ENCODE measurements at regions not wholly inside any gene's neighbourhood (a gene's known extent, or its start where the extent isn't known, plus 50 kb on each side); places are given as distances from the start of the nearest gene placed in this dataset.

GRCh38 chr6:4401408-4402368 is 266.3 kb upstream of the ECI2 start:
- DNase-seq = no peak

GRCh38 chr6:4399656-4400055 is 264.3 kb upstream of the ECI2 start:
- DNase-seq = no peak

- DNase-seq = no peak
Measured at GRCh38 chr6:4398791-4399190, 263.4 kb upstream of the ECI2 start.

- no peak for DNase-seq
Measured at GRCh38 chr6:4397307-4397706, 261.9 kb upstream of the ECI2 start.

- no peak for DNase-seq
Measured at GRCh38 chr6:4396044-4396443, 260.7 kb upstream of the ECI2 start.

GRCh38 chr6:4395386-4395785 is 260.0 kb upstream of the ECI2 start:
- no peak for DNase-seq

GRCh38 chr6:4394786-4395185 is 259.4 kb upstream of the ECI2 start:
- no peak for DNase-seq

GRCh38 chr6:4388675-4389074 is 253.3 kb upstream of the ECI2 start:
- no peak for DNase-seq

- DNase-seq = no peak
Measured at GRCh38 chr6:4384656-4385055, 249.3 kb upstream of the ECI2 start.

GRCh38 chr6:4383910-4384638 is 248.7 kb upstream of the ECI2 start:
- no peak for DNase-seq

- DNase-seq = no peak
Measured at GRCh38 chr6:4382362-4382853, 247.0 kb upstream of the ECI2 start.

- no peak for DNase-seq
Measured at GRCh38 chr6:4381381-4381780, 246.0 kb upstream of the ECI2 start.

- no peak for DNase-seq
Measured at GRCh38 chr6:4380881-4381281, 245.5 kb upstream of the ECI2 start.

GRCh38 chr6:4379958-4380357 is 244.6 kb upstream of the ECI2 start:
- DNase-seq = no peak

- no peak for DNase-seq
Measured at GRCh38 chr6:4378319-4378996, 243.1 kb upstream of the ECI2 start.

GRCh38 chr6:4377603-4378002 is 242.2 kb upstream of the ECI2 start:
- DNase-seq = no peak

- no peak for DNase-seq
Measured at GRCh38 chr6:4374216-4374615, 238.8 kb upstream of the ECI2 start.

GRCh38 chr6:4372866-4373265 is 237.5 kb upstream of the ECI2 start:
- no peak for DNase-seq

- no peak for DNase-seq
Measured at GRCh38 chr6:4371207-4371921, 236.0 kb upstream of the ECI2 start.

GRCh38 chr6:4370066-4370465 is 234.7 kb upstream of the ECI2 start:
- DNase-seq = no peak

GRCh38 chr6:4369616-4370015 is 234.2 kb upstream of the ECI2 start:
- no peak for DNase-seq

GRCh38 chr6:4368649-4369048 is 233.3 kb upstream of the ECI2 start:
- no peak for DNase-seq

GRCh38 chr6:4367643-4368042 is 232.3 kb upstream of the ECI2 start:
- no peak for DNase-seq
